ENCODE measurements at regions not wholly inside any gene's neighbourhood (a gene's known extent, or its start where the extent isn't known, plus 50 kb on each side); places are given as distances from the start of the nearest gene placed in this dataset.

- Histone ChIP-seq H3K9ac (ENCODE audit: low read length) (no peak overlapping the region), H3K36me3 (ENCODE audit: control insufficient read depth, insufficient read depth, low read length) (no peaks in the 10 kb centered on the region), H3K9me3 (ENCODE audit: control insufficient read depth, low read length) (no peaks in the 10 kb centered on the region), H3K4me3 (ENCODE audit: low read length) (no peak overlapping the region), H3K27me3 (ENCODE audit: control insufficient read depth, insufficient read depth, low read length) (peaks cover 8% of the 10 kb centered on the region), H3K4me1 (ENCODE audit: control insufficient read depth, insufficient read depth, low read length) (no peaks in the 10 kb centered on the region)
Observed at GRCh38 chr17:45719335-45720071, 64.6 kb upstream of the CRHR1 start.

DNA sequence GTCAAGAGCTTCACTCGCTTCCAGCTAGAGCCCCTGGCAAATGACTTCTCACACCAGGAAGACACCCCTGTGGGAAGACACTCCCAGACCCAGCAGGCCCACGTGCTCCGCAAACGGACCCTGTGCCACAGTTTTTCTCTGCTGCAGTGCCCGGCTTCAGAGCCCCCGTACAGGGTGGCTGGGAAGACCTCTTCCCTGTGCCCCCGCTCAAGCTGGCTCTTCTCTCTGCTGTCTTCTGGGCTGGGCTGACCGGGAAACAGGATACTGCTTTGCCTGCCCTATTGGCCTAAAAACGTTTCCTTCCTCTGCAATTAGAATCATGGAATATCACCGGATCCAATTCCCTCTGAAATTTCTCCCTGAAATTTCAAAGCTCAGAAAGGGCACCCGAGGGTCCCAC lies 63.7 kb upstream of the CRHR1 start:
- no peaks in the 10 kb centered on the region for H3K9me3 ChIP-seq (ENCODE audit: control insufficient read depth, low read length)
- no peak overlapping the region for H3K9ac ChIP-seq (ENCODE audit: low read length)
- H3K36me3 ChIP-seq (ENCODE audit: control insufficient read depth, insufficient read depth, low read length) = no peaks in the 10 kb centered on the region
- H3K4me3 ChIP-seq (ENCODE audit: low read length) = no peak overlapping the region
- H3K4me1 ChIP-seq (ENCODE audit: control insufficient read depth, insufficient read depth, low read length) = no peaks in the 10 kb centered on the region
- peaks cover 8% of the 10 kb centered on the region for H3K27me3 ChIP-seq (ENCODE audit: control insufficient read depth, insufficient read depth, low read length)

- Histone ChIP-seq H3K4me3 (ENCODE audit: low read length) (no peak overlapping the region), H3K4me1 (ENCODE audit: control insufficient read depth, insufficient read depth, low read length) (no peaks in the 10 kb centered on the region), H3K27me3 (ENCODE audit: control insufficient read depth, insufficient read depth, low read length) (peaks cover 3% of the 10 kb centered on the region), H3K36me3 (ENCODE audit: control insufficient read depth, insufficient read depth, low read length) (no peaks in the 10 kb centered on the region), H3K9me3 (ENCODE audit: control insufficient read depth, low read length) (no peaks in the 10 kb centered on the region), H3K9ac (ENCODE audit: low read length) (no peak overlapping the region)
Observed at GRCh38 chr17:45722161-45722560, 62.0 kb upstream of the CRHR1 start.

- H3K36me3 ChIP-seq (ENCODE audit: control insufficient read depth, insufficient read depth, low read length) = no peaks in the 10 kb centered on the region
- no peaks in the 10 kb centered on the region for H3K4me1 ChIP-seq (ENCODE audit: control insufficient read depth, insufficient read depth, low read length)
- no peak overlapping the region for H3K4me3 ChIP-seq (ENCODE audit: low read length)
- H3K27me3 ChIP-seq (ENCODE audit: control insufficient read depth, insufficient read depth, low read length) = no peaks in the 10 kb centered on the region
- no peaks in the 10 kb centered on the region for H3K9me3 ChIP-seq (ENCODE audit: control insufficient read depth, low read length)
- no peak overlapping the region for H3K9ac ChIP-seq (ENCODE audit: low read length)
Observed at GRCh38 chr17:45729294-45729907, 54.7 kb upstream of the CRHR1 start.

GRCh38 chr17:45730192-45730591 lies 53.9 kb upstream of the CRHR1 start:
- no peaks in the 10 kb centered on the region for H3K27me3 ChIP-seq (ENCODE audit: control insufficient read depth, insufficient read depth, low read length)

GRCh38 chr17:45731459-45731858 lies 52.7 kb upstream of the CRHR1 start:
- H3K9ac ChIP-seq (ENCODE audit: low read length) = no peak overlapping the region
- H3K4me1 ChIP-seq (ENCODE audit: control insufficient read depth, insufficient read depth, low read length) = no peaks in the 10 kb centered on the region
- no peaks in the 10 kb centered on the region for H3K27me3 ChIP-seq (ENCODE audit: control insufficient read depth, insufficient read depth, low read length)
- H3K9me3 ChIP-seq (ENCODE audit: control insufficient read depth, low read length) = no peaks in the 10 kb centered on the region
- H3K4me3 ChIP-seq (ENCODE audit: low read length) = no peak overlapping the region
- H3K36me3 ChIP-seq (ENCODE audit: control insufficient read depth, insufficient read depth, low read length) = no peaks in the 10 kb centered on the region

More at GRCh38 chr17:45730192-45730591, 53.9 kb upstream of the CRHR1 start:
- Histone ChIP-seq H3K9ac (ENCODE audit: low read length) (no peak overlapping the region), H3K36me3 (ENCODE audit: control insufficient read depth, insufficient read depth, low read length) (no peaks in the 10 kb centered on the region), H3K4me1 (ENCODE audit: control insufficient read depth, insufficient read depth, low read length) (no peaks in the 10 kb centered on the region), H3K4me3 (ENCODE audit: low read length) (no peak overlapping the region), H3K9me3 (ENCODE audit: control insufficient read depth, low read length) (no peaks in the 10 kb centered on the region)

DNA sequence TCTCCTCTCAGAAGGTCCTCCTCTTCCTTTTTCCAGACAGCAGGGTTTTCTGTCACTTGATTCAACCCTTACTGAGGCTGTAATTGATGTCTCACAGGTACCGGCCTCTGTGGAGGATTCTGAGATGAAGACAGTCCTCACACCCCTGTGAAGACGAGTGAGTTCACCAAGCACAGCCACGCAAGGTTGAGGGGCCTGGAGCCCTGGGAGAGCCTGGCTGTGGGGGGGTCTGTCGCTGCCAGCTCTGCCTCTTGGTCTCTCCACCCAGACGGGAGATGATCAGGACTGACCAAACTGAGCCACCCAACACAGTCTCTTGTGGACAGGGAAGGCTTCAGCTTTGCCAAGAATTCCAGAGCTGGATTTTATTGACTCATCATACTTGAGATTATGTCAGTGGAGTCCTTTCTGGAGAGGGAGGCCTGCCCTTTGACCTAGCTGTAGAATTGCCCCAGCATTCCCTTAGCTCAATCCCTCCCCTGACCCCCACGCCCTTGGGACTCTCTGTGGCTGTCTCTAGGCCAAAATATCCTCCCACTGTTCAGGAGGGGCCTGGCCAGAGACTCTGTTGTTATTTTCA lies 51.1 kb upstream of the CRHR1 start:
- H3K9ac ChIP-seq (ENCODE audit: low read length) = no peak overlapping the region
- H3K36me3 ChIP-seq (ENCODE audit: control insufficient read depth, insufficient read depth, low read length) = no peaks in the 10 kb centered on the region
- H3K27me3 ChIP-seq (ENCODE audit: control insufficient read depth, insufficient read depth, low read length) = peaks cover 2% of the 10 kb centered on the region
- H3K4me3 ChIP-seq (ENCODE audit: low read length) = no peak overlapping the region
- H3K9me3 ChIP-seq (ENCODE audit: control insufficient read depth, low read length) = no peaks in the 10 kb centered on the region
- H3K4me1 ChIP-seq (ENCODE audit: control insufficient read depth, insufficient read depth, low read length) = no peaks in the 10 kb centered on the region

- Histone ChIP-seq H3K9me3 (ENCODE audit: control insufficient read depth, low read length) (no peaks in the 10 kb centered on the region), H3K4me3 (ENCODE audit: low read length) (no peak overlapping the region), H3K4me1 (ENCODE audit: control insufficient read depth, insufficient read depth, low read length) (no peaks in the 10 kb centered on the region), H3K27me3 (ENCODE audit: control insufficient read depth, insufficient read depth, low read length) (peaks cover 2% of the 10 kb centered on the region), H3K9ac (ENCODE audit: low read length) (no peak overlapping the region), H3K36me3 (ENCODE audit: control insufficient read depth, insufficient read depth, low read length) (no peaks in the 10 kb centered on the region)
Observed at GRCh38 chr17:45733781-45734180, 50.3 kb upstream of the CRHR1 start.
